ENCODE measurements at regions not wholly inside any gene's neighbourhood (a gene's known extent, or its start where the extent isn't known, plus 50 kb on each side); places are given as distances from the start of the nearest gene placed in this dataset.

- TF ChIP-seq CTCF (IDR thresholded peaks at IDR 0.05) = no peak
- TF ChIP-seq EZH2 (IDR thresholded peaks at IDR 0.05) = no peak
These were observed 549.9 kb downstream of the PTPRU start for GRCh38 chr1:29786195-29786594.

All from neural progenitor cell (in vitro differentiated cells).